ENCODE measurements at regions not wholly inside any gene's neighbourhood (a gene's known extent, or its start where the extent isn't known, plus 50 kb on each side); places are given as distances from the start of the nearest gene placed in this dataset.

- H3K36me3 ChIP-seq = no peaks in the 10 kb centered on the region
- H3K4me1 ChIP-seq = no peaks in the 10 kb centered on the region
- H3K27me3 ChIP-seq = no peaks in the 10 kb centered on the region
- ATAC-seq (no peak), DNase-seq (no peak)
- TF ChIP-seq POLR2A (IDR thresholded peaks at IDR 0.05) (no peak), CTCF (IDR thresholded peaks at IDR 0.05 in 4 of 5, conservative IDR thresholded peaks at IDR 0.05 in 1 of 5) (no peak)
- H3K27ac ChIP-seq = no peak overlapping the region
- H3K4me3 ChIP-seq = no peak overlapping the region
- intact Hi-C loops (cut with DNase I; ENCODE audit: low total_unique reads) = no loop called here
- H3K9me3 ChIP-seq = no peaks in the 10 kb centered on the region
- in situ Hi-C loops (cut with MboI; ENCODE audit: low sequenced_read_pairs in 4 of 4) = no loop called here
Observed at GRCh38 chr10:35726846-35727245, 84.8 kb upstream of the FZD8 start.

- Histone ChIP-seq H3K36me3 (no peaks in the 10 kb centered on the region), H3K9me3 (no peaks in the 10 kb centered on the region), H3K27ac (no peak overlapping the region), H3K4me3 (no peak overlapping the region), H3K27me3 (no peaks in the 10 kb centered on the region), H3K4me1 (no peaks in the 10 kb centered on the region)
- in situ Hi-C loops (cut with MboI; ENCODE audit: low sequenced_read_pairs in 4 of 4) (no loop called here), intact Hi-C loops (cut with DNase I; ENCODE audit: low total_unique reads) (no loop called here)
- no peak for TF ChIP-seq POLR2A (IDR thresholded peaks at IDR 0.05)
- TF ChIP-seq CTCF (IDR thresholded peaks at IDR 0.05 in 4 of 5, conservative IDR thresholded peaks at IDR 0.05 in 1 of 5) = no peak
- ATAC-seq (no peak), DNase-seq (no peak)
Observed at GRCh38 chr10:35723992-35724391, 81.9 kb upstream of the FZD8 start.

GRCh38 chr10:35723059-35723458 is 81.0 kb upstream of the FZD8 start:
- ATAC-seq (no peak), DNase-seq (no peak)
- H3K4me1 ChIP-seq = no peaks in the 10 kb centered on the region
- H3K27me3 ChIP-seq = no peaks in the 10 kb centered on the region
- intact Hi-C loops (cut with DNase I; ENCODE audit: low total_unique reads) (no loop called here), in situ Hi-C loops (cut with MboI; ENCODE audit: low sequenced_read_pairs in 4 of 4) (no loop called here)
- no peaks in the 10 kb centered on the region for H3K36me3 ChIP-seq
- no peak overlapping the region for H3K27ac ChIP-seq
- no peak overlapping the region for H3K4me3 ChIP-seq
- TF ChIP-seq POLR2A (IDR thresholded peaks at IDR 0.05) (no peak), CTCF (IDR thresholded peaks at IDR 0.05 in 4 of 5, conservative IDR thresholded peaks at IDR 0.05 in 1 of 5) (no peak)
- H3K9me3 ChIP-seq = no peaks in the 10 kb centered on the region

- Histone ChIP-seq H3K27ac (no peak overlapping the region), H3K9me3 (no peaks in the 10 kb centered on the region), H3K4me3 (no peak overlapping the region), H3K36me3 (no peaks in the 10 kb centered on the region), H3K4me1 (no peaks in the 10 kb centered on the region), H3K27me3 (no peaks in the 10 kb centered on the region)
- TF ChIP-seq POLR2A (IDR thresholded peaks at IDR 0.05) (no peak), CTCF (IDR thresholded peaks at IDR 0.05 in 4 of 5, conservative IDR thresholded peaks at IDR 0.05 in 1 of 5) (no peak)
- in situ Hi-C loops (cut with MboI; ENCODE audit: low sequenced_read_pairs in 4 of 4) (no loop called here), intact Hi-C loops (cut with DNase I; ENCODE audit: low total_unique reads) (no loop called here)
- ATAC-seq (no peak), DNase-seq (no peak)
Observed at GRCh38 chr10:35722636-35723035, 80.5 kb upstream of the FZD8 start.

- H3K36me3 ChIP-seq = no peaks in the 10 kb centered on the region
- ATAC-seq = no peak
- TF ChIP-seq CTCF (IDR thresholded peaks at IDR 0.05 in 4 of 5, conservative IDR thresholded peaks at IDR 0.05 in 1 of 5) = no peak
- TF ChIP-seq POLR2A (IDR thresholded peaks at IDR 0.05) = no peak
- no peaks in the 10 kb centered on the region for H3K9me3 ChIP-seq
- no peak overlapping the region for H3K4me3 ChIP-seq
- in situ Hi-C loops (cut with MboI; ENCODE audit: low sequenced_read_pairs in 4 of 4) (no loop called here), intact Hi-C loops (cut with DNase I; ENCODE audit: low total_unique reads) (no loop called here)
- no peak for DNase-seq
- H3K4me1 ChIP-seq = no peaks in the 10 kb centered on the region
- no peak overlapping the region for H3K27ac ChIP-seq
- no peaks in the 10 kb centered on the region for H3K27me3 ChIP-seq
Observed at GRCh38 chr10:35722226-35722625, 80.1 kb upstream of the FZD8 start.

Measured in gastrocnemius medialis (tissue), 4 donors.